Upper lobe of right lung (tissue), 1 donor: ENCODE measurements at regions not wholly inside any gene's neighbourhood (a gene's known extent, or its start where the extent isn't known, plus 50 kb on each side); places are given as distances from the start of the nearest gene placed in this dataset.
"Not testable (repeated sequence)": the region's sequence is repeated elsewhere in the genome, so short reads cannot be mapped to it uniquely, and the experiment has no call there.

Experiments
- ATAC-seq: fragments of 200-7000 bp; cut with Tn5 transposase; one replicate; pipeline ENCODE4 v1.9.1; 2020; ENCODE audit warnings: mild to moderate bottlenecking, moderate library complexity
- DNase-seq: peaks from one replicate; pipeline ENCODE4 v3.0.0-alpha.2; 2020
- H3K27ac ChIP-seq: fragments of 200-600 bp; one replicate; pipeline ENCODE4 v1.8.0; 2022
- H3K27me3 ChIP-seq: fragments of 200-600 bp; one replicate; pipeline ENCODE4 v1.8.0; 2022; ENCODE audit warnings: mild to moderate bottlenecking
- H3K36me3 ChIP-seq: fragments of 200-600 bp; one replicate; pipeline ENCODE4 v1.8.0; 2022
- H3K4me1 ChIP-seq: fragments of 200-600 bp; one replicate; pipeline ENCODE4 v1.8.0; 2022
- H3K4me3 ChIP-seq: fragments of 200-600 bp; one replicate; pipeline ENCODE4 v1.8.0; 2022; ENCODE audit warnings: mild to moderate bottlenecking
- H3K9me3 ChIP-seq: fragments of 200-600 bp; one replicate; pipeline ENCODE4 v1.8.0; 2022
- intact Hi-C: fragments of 100-400 bp; cut with DNase I; formaldehyde crosslinking; loops from one replicate; pipeline ENCODE4 v1.11.0; 2022
- donor health status: DM: no; HTN: yes; CAD: no; lungs with severe emphysema.

DNA sequence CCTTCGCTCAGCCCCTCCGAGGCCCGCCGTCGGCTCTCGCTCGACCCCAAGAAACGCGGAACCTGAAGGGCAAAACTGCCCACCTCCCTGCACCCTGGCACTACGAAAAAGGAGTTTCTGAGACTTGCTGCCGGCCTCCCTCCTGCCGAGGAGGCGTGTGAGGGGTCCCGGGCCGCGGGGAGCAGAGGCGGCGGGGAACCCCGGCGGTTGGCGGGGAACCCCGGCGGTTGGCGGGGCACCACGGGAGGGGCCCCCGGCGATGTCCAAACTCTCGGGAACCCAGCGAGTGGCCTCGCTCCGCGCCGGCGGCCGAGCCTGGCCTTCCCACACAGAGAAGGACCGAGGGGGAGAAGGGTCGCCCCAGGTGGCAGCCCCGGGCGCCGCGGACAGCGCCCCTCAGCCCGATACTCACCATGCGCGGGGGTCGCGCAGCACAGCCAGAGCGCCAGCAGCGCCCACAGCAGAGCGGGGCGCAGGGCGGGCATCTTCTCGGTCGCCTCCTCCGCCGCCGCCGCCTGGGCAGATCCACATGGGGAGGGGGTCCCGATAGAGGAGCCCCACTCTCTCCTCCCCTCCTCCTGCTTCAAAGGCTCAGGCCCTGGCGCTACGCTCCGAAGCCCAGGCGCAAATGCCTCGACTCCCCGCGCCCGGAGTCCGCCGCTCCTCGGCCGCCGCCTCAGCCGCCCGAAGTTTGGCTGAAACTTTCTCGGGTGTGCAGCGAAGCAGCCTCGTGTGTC lies 69.4 kb upstream of the NUDT4B start:
- ATAC-seq, result peak; percentile 62
- intact Hi-C loops, result not testable (repeated sequence)
- peak overlapping the region; percentile 58 for H3K4me3 ChIP-seq

DNA sequence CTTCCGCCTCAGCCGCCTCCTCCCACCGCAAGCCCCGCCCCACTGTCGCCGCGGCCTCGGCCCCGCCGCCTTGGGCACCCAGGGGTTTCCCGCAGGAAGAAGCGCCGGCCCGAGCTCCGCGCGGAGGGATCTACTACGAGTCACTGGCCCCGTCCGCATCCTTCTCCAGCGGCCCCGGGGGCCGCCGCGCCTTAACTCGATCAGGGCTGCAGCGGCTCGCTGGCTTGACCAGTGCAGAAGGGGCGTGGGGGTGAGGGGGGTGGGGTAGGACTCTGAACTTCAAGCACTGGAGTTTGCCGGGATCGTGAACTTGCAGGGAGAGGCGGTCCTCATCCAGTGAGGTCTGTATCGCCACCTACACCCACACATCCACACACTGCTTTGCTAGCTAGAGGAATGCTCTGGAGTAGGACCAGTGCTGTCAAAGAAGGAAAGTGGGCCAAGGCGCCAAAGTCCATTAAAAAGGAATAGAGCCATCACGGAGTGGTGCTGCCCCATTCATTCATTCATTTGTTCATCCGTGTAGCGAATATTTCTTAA lies 68.7 kb upstream of the NUDT4B start:
- H3K27ac ChIP-seq, H3K9me3 ChIP-seq, H3K27me3 ChIP-seq, H3K36me3 ChIP-seq, intact Hi-C loops, DNase-seq, H3K4me1 ChIP-seq: not testable (repeated sequence)
- ATAC-seq, result peak; percentile 87
- H3K4me3 ChIP-seq, result peak overlapping the region; percentile 58

More for the DNA sequence above, 69.4 kb upstream of the NUDT4B start:
- not testable (repeated sequence) for H3K27me3 ChIP-seq, H3K9me3 ChIP-seq, H3K4me1 ChIP-seq, H3K36me3 ChIP-seq
- H3K27ac ChIP-seq, result peak overlapping the region; percentile 79
- peak; percentile 80 for DNase-seq

DNA sequence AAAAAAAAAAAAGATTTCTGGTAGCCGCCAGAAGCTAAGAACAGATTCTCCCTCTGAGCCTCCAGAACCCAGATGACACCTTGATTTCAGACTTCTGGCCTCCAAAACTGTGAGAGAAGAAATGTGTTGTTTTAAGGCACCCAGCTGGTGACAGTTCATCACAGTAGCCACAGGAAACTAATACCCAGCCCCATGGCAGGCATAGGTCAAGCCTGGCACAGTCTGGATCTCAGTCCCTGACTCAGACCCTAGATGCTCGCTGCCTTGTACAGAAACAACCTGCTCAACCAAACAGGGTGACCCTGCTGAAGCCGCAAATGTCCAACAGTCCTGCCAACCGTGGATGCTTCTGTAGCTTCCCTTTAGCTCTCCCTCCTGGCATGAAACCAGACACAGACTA lies 61.8 kb upstream of the NUDT4B start:
- H3K36me3 ChIP-seq, result not testable (repeated sequence)

DNA sequence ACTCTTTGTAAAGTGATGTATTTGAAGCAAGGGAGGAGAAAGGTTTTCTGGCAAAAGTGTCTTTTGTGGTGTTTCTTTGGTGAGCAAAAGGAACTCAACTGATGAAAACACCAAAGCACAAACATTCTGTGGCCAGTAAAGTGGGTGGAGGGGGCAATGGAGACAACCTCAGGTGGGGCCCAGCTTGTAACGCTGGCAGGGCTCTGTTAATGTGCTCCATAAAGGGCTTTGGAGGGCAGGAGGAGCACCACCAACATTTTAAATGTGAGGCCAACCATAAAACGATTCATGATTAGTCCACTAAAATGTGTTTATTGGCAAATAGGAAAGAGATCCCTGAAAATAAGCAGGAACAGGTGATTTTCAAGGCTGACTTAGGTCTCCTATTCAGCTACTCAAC lies 61.2 kb upstream of the NUDT4B start:
- not testable (repeated sequence) for DNase-seq, ATAC-seq, H3K4me1 ChIP-seq

More for the DNA sequence above, 61.8 kb upstream of the NUDT4B start:
- H3K4me3 ChIP-seq, H3K4me1 ChIP-seq, intact Hi-C loops, H3K27me3 ChIP-seq, DNase-seq, H3K9me3 ChIP-seq, H3K27ac ChIP-seq, ATAC-seq: not testable (repeated sequence)

More for the DNA sequence above, 61.2 kb upstream of the NUDT4B start:
- H3K36me3 ChIP-seq, H3K9me3 ChIP-seq, H3K27ac ChIP-seq, intact Hi-C loops, H3K4me3 ChIP-seq, H3K27me3 ChIP-seq: not testable (repeated sequence)
